Gastroesophageal sphincter (tissue), 3 donors: ENCODE measurements at regions not wholly inside any gene's neighbourhood (a gene's known extent, or its start where the extent isn't known, plus 50 kb on each side); places are given as distances from the start of the nearest gene placed in this dataset.

Experiments used
- POLR2AphosphoS5 ChIP-seq: sonication (generic); formaldehyde crosslinking; IDR thresholded peaks from one replicate; pipeline ENCODE4 v1.6.1; 2017; ENCODE audit warnings: antibody characterized with exemption
- TF ChIP-seq, protein P1 (sequence below), 4 experiments: fragments of 200-600 bp in 2 of 4; fragments of 450-650 bp in 2 of 4; sonication (generic) in 1 of 4; IDR thresholded peaks; one replicate each; pipeline ENCODE4 v1.5.1; 2017 to 2019; ENCODE audit warnings: antibody characterized with exemption in 4 of 4, mild to moderate bottlenecking in 2 of 4, moderate library complexity in 2 of 4

DNA sequence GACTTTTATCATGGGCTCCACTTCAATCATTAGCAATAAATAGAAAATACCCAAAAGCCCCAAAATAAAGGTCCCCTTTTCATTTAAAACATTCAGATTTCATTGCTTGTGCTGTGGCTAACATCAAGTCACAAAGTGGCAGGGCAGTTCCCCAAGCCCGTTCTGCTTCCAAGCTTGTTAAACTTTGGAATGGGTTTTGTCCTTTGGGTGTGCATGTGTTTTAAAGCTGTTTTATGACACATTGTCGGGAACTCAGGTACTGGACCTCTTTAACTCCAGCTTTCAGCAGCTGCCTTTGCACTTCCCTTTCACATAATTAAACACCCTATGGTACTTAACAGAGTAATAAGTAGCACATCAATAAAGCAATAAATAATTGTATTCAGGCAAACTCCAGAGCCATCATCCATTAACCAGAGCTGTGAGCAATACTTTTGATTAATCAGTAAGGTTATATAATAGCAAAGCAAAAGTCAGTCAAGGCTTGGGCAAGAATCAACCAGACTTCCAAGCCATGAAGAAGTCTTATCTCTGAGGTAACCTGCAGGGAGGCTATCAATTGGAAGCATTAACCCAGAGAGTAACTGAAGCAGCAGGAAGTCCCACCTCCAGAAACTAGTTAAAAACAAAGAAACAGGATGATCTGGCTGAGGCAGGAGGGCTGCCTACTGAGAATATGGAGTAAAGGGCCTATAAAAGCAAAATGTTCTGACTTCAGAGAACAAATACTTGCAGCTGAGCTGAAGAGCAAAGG is 56.1 kb upstream of the ARID5B start:
- TF ChIP-seq, protein P1, sequence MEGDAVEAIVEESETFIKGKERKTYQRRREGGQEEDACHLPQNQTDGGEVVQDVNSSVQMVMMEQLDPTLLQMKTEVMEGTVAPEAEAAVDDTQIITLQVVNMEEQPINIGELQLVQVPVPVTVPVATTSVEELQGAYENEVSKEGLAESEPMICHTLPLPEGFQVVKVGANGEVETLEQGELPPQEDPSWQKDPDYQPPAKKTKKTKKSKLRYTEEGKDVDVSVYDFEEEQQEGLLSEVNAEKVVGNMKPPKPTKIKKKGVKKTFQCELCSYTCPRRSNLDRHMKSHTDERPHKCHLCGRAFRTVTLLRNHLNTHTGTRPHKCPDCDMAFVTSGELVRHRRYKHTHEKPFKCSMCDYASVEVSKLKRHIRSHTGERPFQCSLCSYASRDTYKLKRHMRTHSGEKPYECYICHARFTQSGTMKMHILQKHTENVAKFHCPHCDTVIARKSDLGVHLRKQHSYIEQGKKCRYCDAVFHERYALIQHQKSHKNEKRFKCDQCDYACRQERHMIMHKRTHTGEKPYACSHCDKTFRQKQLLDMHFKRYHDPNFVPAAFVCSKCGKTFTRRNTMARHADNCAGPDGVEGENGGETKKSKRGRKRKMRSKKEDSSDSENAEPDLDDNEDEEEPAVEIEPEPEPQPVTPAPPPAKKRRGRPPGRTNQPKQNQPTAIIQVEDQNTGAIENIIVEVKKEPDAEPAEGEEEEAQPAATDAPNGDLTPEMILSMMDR (IDR thresholded peaks at IDR 0.05): no peak
- TF ChIP-seq POLR2AphosphoS5: no peak
